SU-DHL-6 (cell line): ENCODE measurements at regions not wholly inside any gene's neighbourhood (a gene's known extent, or its start where the extent isn't known, plus 50 kb on each side); places are given as distances from the start of the nearest gene placed in this dataset.

Experiments
- EZH2phosphoT487 ChIP-seq: fragments of 200-600 bp; sonication (generic), shearing (Covaris generic); conservative IDR thresholded peaks from 2 replicates; pipeline ENCODE4 v1.6.1; 2018; ENCODE audit warnings: mild to moderate bottlenecking, antibody characterized with exemption, low read length, moderate library complexity, mixed read lengths
- TF ChIP-seq, protein P1 (sequence below): fragments of 200-600 bp; sonication (generic); IDR thresholded peaks from one replicate; pipeline ENCODE4 v1.5.1; 2017; ENCODE audit warnings: antibody characterized with exemption, mild to moderate bottlenecking, low read length, moderate library complexity; ENCODE audit not compliant: insufficient read depth, poor library complexity, severe bottlenecking

DNA sequence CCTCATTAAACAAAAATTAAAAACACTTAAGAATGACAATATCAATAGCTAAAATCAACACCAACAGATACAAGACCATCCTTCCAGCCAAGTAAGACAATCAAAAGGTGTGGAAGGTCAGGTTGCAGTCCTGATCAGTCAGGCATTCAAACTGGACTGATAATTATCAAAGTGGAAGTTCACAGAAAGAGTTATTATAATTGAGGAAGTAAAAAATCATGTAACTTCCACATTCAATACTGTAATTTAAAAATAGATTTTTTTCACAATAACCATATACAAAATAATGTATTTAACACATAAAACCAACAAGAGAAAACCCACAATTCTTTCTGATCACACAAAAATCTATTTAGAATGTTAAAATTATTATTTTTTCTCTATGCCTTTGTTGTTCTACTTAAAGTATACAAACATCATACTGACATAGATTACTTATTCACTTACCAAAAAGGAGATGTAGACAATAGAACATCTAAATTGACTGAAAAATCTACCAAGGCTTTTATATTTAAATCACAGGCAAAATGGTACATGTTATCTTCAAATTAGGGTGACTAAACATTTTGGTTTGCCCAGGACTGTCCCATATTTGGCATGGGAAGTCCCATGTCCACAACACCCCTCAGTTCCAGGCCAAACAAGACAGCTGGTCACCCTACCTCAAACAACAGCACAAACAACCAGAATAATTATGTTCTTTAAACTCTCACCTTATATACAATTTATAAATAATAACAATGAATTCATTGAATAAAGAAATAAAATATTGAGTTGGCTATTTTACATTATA, 142.5 kb upstream of the SLC24A2 start:
- TF ChIP-seq, protein P1, sequence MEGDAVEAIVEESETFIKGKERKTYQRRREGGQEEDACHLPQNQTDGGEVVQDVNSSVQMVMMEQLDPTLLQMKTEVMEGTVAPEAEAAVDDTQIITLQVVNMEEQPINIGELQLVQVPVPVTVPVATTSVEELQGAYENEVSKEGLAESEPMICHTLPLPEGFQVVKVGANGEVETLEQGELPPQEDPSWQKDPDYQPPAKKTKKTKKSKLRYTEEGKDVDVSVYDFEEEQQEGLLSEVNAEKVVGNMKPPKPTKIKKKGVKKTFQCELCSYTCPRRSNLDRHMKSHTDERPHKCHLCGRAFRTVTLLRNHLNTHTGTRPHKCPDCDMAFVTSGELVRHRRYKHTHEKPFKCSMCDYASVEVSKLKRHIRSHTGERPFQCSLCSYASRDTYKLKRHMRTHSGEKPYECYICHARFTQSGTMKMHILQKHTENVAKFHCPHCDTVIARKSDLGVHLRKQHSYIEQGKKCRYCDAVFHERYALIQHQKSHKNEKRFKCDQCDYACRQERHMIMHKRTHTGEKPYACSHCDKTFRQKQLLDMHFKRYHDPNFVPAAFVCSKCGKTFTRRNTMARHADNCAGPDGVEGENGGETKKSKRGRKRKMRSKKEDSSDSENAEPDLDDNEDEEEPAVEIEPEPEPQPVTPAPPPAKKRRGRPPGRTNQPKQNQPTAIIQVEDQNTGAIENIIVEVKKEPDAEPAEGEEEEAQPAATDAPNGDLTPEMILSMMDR, result no peak
- no peak for TF ChIP-seq EZH2phosphoT487
